ENCODE measurements at regions not wholly inside any gene's neighbourhood (a gene's known extent, or its start where the extent isn't known, plus 50 kb on each side); places are given as distances from the start of the nearest gene placed in this dataset.

DNA sequence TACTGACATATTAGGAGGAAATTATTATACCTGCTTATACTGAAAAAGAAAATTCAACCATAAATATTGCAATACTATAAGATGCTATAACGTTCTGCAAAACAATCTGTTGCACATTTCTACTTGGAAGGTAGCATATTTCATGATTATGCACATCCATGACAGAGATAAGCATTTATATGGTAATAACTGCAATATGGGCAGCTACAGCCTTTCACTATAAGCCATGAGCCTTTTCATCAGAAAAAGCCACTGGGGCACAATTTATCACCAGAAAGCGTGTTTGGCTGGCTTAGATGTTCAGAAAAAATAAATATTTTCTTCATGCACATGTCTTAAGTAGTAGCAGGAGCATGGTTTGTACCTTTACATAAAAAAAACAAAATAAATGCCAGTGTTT is 340.7 kb downstream of the GALC start:
- TF ChIP-seq, protein P1, sequence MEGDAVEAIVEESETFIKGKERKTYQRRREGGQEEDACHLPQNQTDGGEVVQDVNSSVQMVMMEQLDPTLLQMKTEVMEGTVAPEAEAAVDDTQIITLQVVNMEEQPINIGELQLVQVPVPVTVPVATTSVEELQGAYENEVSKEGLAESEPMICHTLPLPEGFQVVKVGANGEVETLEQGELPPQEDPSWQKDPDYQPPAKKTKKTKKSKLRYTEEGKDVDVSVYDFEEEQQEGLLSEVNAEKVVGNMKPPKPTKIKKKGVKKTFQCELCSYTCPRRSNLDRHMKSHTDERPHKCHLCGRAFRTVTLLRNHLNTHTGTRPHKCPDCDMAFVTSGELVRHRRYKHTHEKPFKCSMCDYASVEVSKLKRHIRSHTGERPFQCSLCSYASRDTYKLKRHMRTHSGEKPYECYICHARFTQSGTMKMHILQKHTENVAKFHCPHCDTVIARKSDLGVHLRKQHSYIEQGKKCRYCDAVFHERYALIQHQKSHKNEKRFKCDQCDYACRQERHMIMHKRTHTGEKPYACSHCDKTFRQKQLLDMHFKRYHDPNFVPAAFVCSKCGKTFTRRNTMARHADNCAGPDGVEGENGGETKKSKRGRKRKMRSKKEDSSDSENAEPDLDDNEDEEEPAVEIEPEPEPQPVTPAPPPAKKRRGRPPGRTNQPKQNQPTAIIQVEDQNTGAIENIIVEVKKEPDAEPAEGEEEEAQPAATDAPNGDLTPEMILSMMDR (IDR thresholded peaks at IDR 0.05) = no peak
- Histone ChIP-seq H3K27ac (no peak overlapping the region), H3K36me3 (no peaks in the 10 kb centered on the region), H3K9me3 (peaks cover 0 to 11% (median 8%) of the 10 kb centered on the region in 3 donors), H3K4me3 (no peak overlapping the region), H3K27me3 (no peaks in the 10 kb centered on the region), H3K4me1 (no peaks in the 10 kb centered on the region)
- DNase-seq = no peak
- intact Hi-C loops (cut with DNase I; ENCODE audit: low total_unique reads) = no loop called here

GRCh38 chr14:87644689-87645088 is 348.3 kb downstream of the GALC start:
- no peak for DNase-seq
- Histone ChIP-seq H3K4me3 (no peak overlapping the region), H3K27me3 (no peaks in the 10 kb centered on the region), H3K9me3 (peaks cover 0 to 7% (median 5%) of the 10 kb centered on the region in 3 donors), H3K4me1 (no peaks in the 10 kb centered on the region), H3K36me3 (no peaks in the 10 kb centered on the region), H3K27ac (no peak overlapping the region)
- intact Hi-C loops (cut with DNase I; ENCODE audit: low total_unique reads) = no loop called here
- TF ChIP-seq, protein P1 (IDR thresholded peaks at IDR 0.05) = no peak

- no peak overlapping the region for H3K27ac ChIP-seq
- no peaks in the 10 kb centered on the region for H3K4me1 ChIP-seq
- DNase-seq = peak in 1 of 2 donors; percentile 55
- intact Hi-C loops (cut with DNase I; ENCODE audit: low total_unique reads) = no loop called here
- no peaks in the 10 kb centered on the region for H3K27me3 ChIP-seq
- no peaks in the 10 kb centered on the region for H3K9me3 ChIP-seq
- no peak overlapping the region for H3K4me3 ChIP-seq
- no peaks in the 10 kb centered on the region for H3K36me3 ChIP-seq
- TF ChIP-seq, protein P1 (IDR thresholded peaks at IDR 0.05) = no peak
Measured at GRCh38 chr14:87643005-87643404, 350.0 kb downstream of the GALC start.

DNA sequence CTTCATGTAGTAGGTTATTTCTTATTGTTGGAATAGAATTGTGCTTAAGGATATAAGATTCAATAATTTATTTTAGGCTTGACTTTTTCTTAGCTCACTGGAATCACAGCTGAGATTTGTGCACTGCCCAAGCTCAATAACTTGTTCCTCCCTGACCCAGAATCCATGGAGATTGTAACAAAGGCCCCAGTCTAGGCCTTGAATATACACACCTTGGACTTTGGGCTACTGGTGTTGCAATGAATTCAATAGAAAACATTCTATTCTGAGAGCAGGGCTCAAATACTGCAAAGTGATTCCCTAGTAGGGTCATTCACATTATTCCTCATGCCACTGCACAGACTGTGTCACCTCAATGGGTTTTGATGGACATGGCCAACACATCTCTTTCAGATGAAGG is 352.4 kb downstream of the GALC start:
- DNase-seq = no peak
- H3K4me1 ChIP-seq = peaks cover 0 to 10% (median 0%) of the 10 kb centered on the region in 4 donors
- intact Hi-C loops (cut with DNase I; ENCODE audit: low total_unique reads) = no loop called here
- no peak overlapping the region for H3K4me3 ChIP-seq
- H3K27ac ChIP-seq = no peak overlapping the region
- no peaks in the 10 kb centered on the region for H3K36me3 ChIP-seq
- H3K9me3 ChIP-seq = no peaks in the 10 kb centered on the region
- TF ChIP-seq, protein P1 (IDR thresholded peaks at IDR 0.05) = no peak
- no peaks in the 10 kb centered on the region for H3K27me3 ChIP-seq

- intact Hi-C loops (cut with DNase I; ENCODE audit: low total_unique reads) = no loop called here
Measured at GRCh38 chr14:87638196-87638595, 354.8 kb downstream of the GALC start.

More at GRCh38 chr14:87638196-87638595, 354.8 kb downstream of the GALC start:
- DNase-seq = no peak
- Histone ChIP-seq H3K27me3 (no peaks in the 10 kb centered on the region), H3K9me3 (no peaks in the 10 kb centered on the region), H3K4me1 (peaks cover 0 to 10% (median 0%) of the 10 kb centered on the region in 4 donors), H3K36me3 (no peaks in the 10 kb centered on the region), H3K27ac (no peak overlapping the region), H3K4me3 (no peak overlapping the region)
- TF ChIP-seq, protein P1 (IDR thresholded peaks at IDR 0.05) = no peak
